Gastroesophageal sphincter (tissue), 4 donors: ENCODE measurements at regions not wholly inside any gene's neighbourhood (a gene's known extent, or its start where the extent isn't known, plus 50 kb on each side); places are given as distances from the start of the nearest gene placed in this dataset.
"Not testable (repeated sequence)": the region's sequence is repeated elsewhere in the genome, so short reads cannot be mapped to it uniquely, and the experiment has no call there.

Experiments used
- ATAC-seq: fragments of 150-250 bp; one replicate; pipeline ENCODE4 v1.9.1; 2016; ENCODE audit warnings: mild to moderate bottlenecking, moderate library complexity
- H3K27ac ChIP-seq, 4 donors: fragments of 200-600 bp; sonication (generic) in 3 of 4; 1 replicate in 3 of 4; 2 replicates in 1 of 4; pipeline ENCODE4 v1.5.1; 2016 to 2019
- H3K27me3 ChIP-seq: fragments of 200-600 bp; sonication (generic); one replicate; pipeline ENCODE4 v1.5.1; 2019
- H3K36me3 ChIP-seq, 2 donors: fragments of 200-600 bp; sonication (generic); one replicate each; pipeline ENCODE4 v1.5.1; 2019; ENCODE audit warnings: control low read depth in 1 of 2
- H3K4me1 ChIP-seq, 3 donors: fragments of 200-600 bp; sonication (generic); 1 replicate in 2 of 3; 2 replicates in 1 of 3; pipeline ENCODE4 v1.5.1; 2016 to 2019; ENCODE audit warnings: control low read depth in 2 of 3
- H3K4me3 ChIP-seq, 2 donors: fragments of 200-600 bp; sonication (generic); one replicate each; pipeline ENCODE4 v1.5.1; 2019; ENCODE audit warnings: mild to moderate bottlenecking in 1 of 2, moderate library complexity in 1 of 2
- H3K9me3 ChIP-seq, 3 donors: fragments of 200-600 bp; sonication (generic); one replicate each; pipeline ENCODE4 v1.5.1; 2017 to 2019; ENCODE audit warnings: control low read depth in 2 of 3
- EP300 ChIP-seq: sonication (generic); formaldehyde crosslinking; IDR thresholded peaks from one replicate; pipeline ENCODE4 v1.6.1; 2017; ENCODE audit warnings: antibody characterized with exemption, mild to moderate bottlenecking
- POLR2A ChIP-seq, 2 donors: fragments of 450-650 bp; IDR thresholded peaks; one replicate each; pipeline ENCODE4 v1.6.1; 2017; ENCODE audit warnings: antibody characterized with exemption in 2 of 2, mild to moderate bottlenecking in 2 of 2, moderate library complexity in 1 of 2
- POLR2AphosphoS5 ChIP-seq: sonication (generic); formaldehyde crosslinking; IDR thresholded peaks from one replicate; pipeline ENCODE4 v1.6.1; 2017; ENCODE audit warnings: antibody characterized with exemption
- WGBS, 2 donors: methylation state at CpG; one replicate each; pipeline ENCODE4 v1.1.5; 2018; ENCODE audit warnings: low coverage in 1 of 2; 5-methylcytosine and 5-hydroxymethylcytosine counted together
- TF ChIP-seq, protein P1 (sequence below), 4 experiments: fragments of 200-600 bp in 2 of 4; fragments of 450-650 bp in 2 of 4; sonication (generic) in 1 of 4; IDR thresholded peaks; one replicate each; pipeline ENCODE4 v1.5.1; 2017 to 2019; ENCODE audit warnings: antibody characterized with exemption in 4 of 4, mild to moderate bottlenecking in 2 of 4, moderate library complexity in 2 of 4

DNA sequence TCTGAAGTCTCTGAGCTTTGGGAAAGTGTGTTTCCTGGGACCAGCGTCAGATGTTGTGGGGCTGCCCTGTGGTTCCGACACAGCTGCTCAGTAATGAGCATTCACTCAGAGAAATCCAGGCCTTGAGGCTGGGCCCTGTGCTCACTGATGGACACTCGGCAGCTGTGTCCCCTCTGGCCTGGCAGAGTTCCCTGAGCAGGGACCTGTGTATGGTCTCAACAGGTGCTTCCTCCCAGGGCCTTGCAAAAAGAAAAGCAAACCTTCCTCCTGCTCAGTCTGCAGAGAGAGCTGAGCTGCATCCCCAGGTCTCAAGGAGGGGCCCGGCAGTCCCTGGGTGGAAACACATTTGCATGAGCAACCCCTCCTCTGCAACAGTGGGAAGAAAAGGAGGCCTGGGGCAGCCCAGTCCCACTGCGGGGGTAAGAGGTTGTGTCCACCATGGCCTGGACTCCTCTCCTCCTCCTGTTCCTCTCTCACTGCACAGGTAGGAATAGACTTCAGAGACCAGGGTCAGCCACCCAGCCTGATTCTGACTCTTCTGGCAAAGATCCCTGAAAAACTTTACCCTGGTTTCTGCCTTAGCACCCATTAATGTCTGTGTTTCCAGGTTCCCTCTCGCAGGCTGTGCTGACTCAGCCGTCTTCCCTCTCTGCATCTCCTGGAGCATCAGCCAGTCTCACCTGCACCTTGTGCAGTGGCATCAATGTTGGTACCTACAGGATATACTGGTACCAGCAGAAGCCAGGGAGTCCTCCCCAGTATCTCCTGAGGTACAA, 131.2 kb downstream of the VPREB1 start:
- H3K27me3 ChIP-seq = peaks cover 63% of the 10 kb centered on the region
- WGBS, 2 donors = 57 to 73% methylated on average over 1 to 2 of the region's 7 CpGs
- H3K4me3 ChIP-seq = no peak overlapping the region
- no peak for TF ChIP-seq POLR2AphosphoS5
- no peak for TF ChIP-seq EP300
- TF ChIP-seq POLR2A (IDR thresholded peaks at IDR 0.05) = no peak
- TF ChIP-seq, protein P1, sequence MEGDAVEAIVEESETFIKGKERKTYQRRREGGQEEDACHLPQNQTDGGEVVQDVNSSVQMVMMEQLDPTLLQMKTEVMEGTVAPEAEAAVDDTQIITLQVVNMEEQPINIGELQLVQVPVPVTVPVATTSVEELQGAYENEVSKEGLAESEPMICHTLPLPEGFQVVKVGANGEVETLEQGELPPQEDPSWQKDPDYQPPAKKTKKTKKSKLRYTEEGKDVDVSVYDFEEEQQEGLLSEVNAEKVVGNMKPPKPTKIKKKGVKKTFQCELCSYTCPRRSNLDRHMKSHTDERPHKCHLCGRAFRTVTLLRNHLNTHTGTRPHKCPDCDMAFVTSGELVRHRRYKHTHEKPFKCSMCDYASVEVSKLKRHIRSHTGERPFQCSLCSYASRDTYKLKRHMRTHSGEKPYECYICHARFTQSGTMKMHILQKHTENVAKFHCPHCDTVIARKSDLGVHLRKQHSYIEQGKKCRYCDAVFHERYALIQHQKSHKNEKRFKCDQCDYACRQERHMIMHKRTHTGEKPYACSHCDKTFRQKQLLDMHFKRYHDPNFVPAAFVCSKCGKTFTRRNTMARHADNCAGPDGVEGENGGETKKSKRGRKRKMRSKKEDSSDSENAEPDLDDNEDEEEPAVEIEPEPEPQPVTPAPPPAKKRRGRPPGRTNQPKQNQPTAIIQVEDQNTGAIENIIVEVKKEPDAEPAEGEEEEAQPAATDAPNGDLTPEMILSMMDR (IDR thresholded peaks at IDR 0.05) = no peak
- peaks cover 0 to 3% (median 0%) of the 10 kb centered on the region in 3 donors for H3K4me1 ChIP-seq
- H3K9me3 ChIP-seq = no peaks in the 10 kb centered on the region
- H3K27ac ChIP-seq = no peak overlapping the region
- no peak for ATAC-seq
- no peaks in the 10 kb centered on the region for H3K36me3 ChIP-seq

DNA sequence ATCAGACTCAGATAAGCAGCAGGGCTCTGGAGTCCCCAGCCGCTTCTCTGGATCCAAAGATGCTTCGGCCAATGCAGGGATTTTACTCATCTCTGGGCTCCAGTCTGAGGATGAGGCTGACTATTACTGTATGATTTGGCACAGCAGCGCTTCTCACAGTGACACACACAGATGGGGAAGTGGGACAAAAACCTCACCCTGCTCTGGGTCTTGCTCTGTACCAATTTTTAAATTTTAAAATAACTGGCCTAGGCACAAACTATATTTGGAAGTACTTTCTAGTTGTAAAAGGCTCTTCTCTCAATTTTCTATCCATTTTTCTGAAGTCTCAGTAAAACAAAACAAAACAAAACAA, 131.7 kb downstream of the VPREB1 start:
- H3K4me1 ChIP-seq = no peaks in the 10 kb centered on the region
- no peak overlapping the region for H3K27ac ChIP-seq
- no peak overlapping the region for H3K4me3 ChIP-seq
- H3K27me3 ChIP-seq = peaks cover 57% of the 10 kb centered on the region
- H3K9me3 ChIP-seq = no peaks in the 10 kb centered on the region
- no peaks in the 10 kb centered on the region for H3K36me3 ChIP-seq
- ATAC-seq = no peak
- TF ChIP-seq POLR2A (IDR thresholded peaks at IDR 0.05) = no peak
- TF ChIP-seq, protein P1 (IDR thresholded peaks at IDR 0.05) = no peak
- TF ChIP-seq POLR2AphosphoS5 = no peak
- TF ChIP-seq EP300 = no peak
- 64 to 80% methylated on average over 1 to 3 of the region's 3 CpGs for WGBS, 2 donors

DNA sequence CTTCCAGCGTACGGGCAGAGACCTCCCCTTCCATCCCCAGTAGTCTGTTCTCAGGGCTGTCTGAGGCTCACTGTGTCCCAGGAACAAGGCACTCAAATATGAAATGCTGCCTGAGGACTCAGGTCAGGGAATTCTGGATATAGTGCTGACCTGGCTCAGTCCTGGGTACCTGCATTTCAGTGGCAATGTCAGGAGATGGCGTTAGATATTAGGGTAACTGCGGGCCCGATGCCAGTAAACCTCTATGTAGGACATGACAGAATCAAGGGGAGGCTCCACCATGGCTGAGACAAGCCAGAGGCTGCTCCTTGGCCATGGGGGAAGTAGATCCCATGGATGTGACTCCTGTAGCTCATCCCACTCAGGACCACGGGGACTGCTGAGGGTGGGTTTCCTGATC, 131.7 kb downstream of the ZNF280B start:
- not testable (repeated sequence) for H3K9me3 ChIP-seq, ATAC-seq, H3K4me1 ChIP-seq, H3K4me3 ChIP-seq, H3K27ac ChIP-seq, H3K36me3 ChIP-seq
- WGBS, 2 donors = no CpG with 5 or more reads among the region's 6 CpGs
- H3K27me3 ChIP-seq = peaks cover 52% of the 10 kb centered on the region

DNA sequence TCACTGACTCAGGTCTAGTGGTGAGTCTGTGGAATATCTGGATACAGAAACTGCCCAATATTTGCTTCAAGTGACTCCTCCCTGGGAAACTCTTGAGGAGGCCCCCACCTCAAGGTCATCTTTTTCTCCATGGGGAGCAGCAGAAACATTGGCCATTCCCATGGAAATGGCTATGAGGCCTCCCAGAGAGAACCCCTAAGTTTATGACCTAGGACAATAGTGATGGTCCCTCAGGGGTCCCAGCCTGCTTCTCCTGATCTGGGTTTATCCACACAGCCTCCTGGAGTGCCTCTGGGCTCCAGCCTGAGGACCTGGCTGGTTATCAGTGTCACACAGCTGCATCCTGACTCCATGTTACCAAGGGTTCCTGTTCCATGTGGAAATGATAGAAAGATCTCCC, 131.2 kb downstream of the ZNF280B start:
- no peak for ATAC-seq
- H3K27me3 ChIP-seq = peaks cover 50% of the 10 kb centered on the region
- no peak overlapping the region for H3K27ac ChIP-seq
- H3K4me1 ChIP-seq = no peaks in the 10 kb centered on the region
- H3K36me3 ChIP-seq = no peaks in the 10 kb centered on the region
- H3K9me3 ChIP-seq = no peaks in the 10 kb centered on the region
- TF ChIP-seq EP300 (no peak), POLR2A (IDR thresholded peaks at IDR 0.05) (no peak), POLR2AphosphoS5 (no peak)
- TF ChIP-seq, protein P1 (IDR thresholded peaks at IDR 0.05) = no peak
- no peak overlapping the region for H3K4me3 ChIP-seq

DNA sequence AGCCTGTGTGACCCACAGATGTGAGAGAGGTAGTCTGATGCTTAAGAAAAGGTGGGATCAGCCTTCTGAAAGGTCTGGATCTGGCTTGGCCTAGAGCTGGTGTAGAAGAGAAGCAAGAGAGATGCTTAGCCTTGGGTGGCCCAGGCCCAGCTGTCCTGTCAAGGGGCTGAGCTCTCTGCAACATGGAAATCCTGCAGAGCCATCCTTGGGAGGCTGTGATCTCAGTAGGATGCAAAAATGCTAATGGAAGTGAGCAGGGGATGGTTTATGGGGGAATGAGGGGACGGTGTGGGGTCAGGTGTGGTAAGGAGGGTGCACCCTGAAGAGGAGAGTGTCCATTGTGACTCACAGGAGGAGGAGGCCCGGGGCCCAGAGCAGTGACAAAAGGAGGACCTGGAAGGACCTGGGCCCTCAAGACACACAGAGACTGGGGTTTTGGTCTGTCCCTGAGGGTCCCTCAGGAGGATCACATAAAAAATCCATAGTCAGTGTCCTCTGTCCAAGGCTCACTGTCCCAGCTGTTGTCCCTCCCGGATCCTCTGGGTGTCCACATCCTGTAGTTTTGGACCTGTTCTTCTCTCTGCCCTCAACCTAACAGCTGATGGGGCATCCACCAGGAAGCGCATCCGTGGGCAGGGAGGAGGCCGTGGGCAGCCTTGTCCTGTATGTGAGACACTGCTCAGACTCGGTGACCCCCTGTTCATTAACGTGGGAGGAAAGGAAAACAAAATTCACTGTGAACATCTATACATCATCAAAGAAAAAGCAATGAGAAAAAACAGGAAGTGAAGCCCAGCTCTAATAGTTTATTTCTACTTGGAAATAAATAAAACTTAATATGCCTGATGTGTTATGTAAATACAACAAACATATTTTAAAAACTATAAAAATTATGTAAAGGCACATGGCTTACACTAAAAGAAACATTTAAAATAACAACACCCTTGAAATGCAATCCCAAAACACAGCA, 129.8 kb downstream of the ZNF280B start:
- 51 to 60% methylated on average over 1 to 5 of the region's 8 CpGs for WGBS, 2 donors
- Histone ChIP-seq H3K27ac (no peak overlapping the region), H3K4me3 (no peak overlapping the region), H3K36me3 (no peaks in the 10 kb centered on the region), H3K9me3 (no peaks in the 10 kb centered on the region), H3K27me3 (peaks cover 58% of the 10 kb centered on the region), H3K4me1 (no peaks in the 10 kb centered on the region)
- ATAC-seq = no peak
- TF ChIP-seq, protein P1 (IDR thresholded peaks at IDR 0.05) = no peak
- TF ChIP-seq POLR2AphosphoS5 (no peak), EP300 (no peak), POLR2A (IDR thresholded peaks at IDR 0.05) (no peak)
